GM18951 (cell line): ENCODE measurements at regions not wholly inside any gene's neighbourhood (a gene's known extent, or its start where the extent isn't known, plus 50 kb on each side); places are given as distances from the start of the nearest gene placed in this dataset.

Experiments
- POLR2A ChIP-seq: IDR thresholded peaks from 4 replicates; pipeline ENCODE4 v1.6.1; 2011; ENCODE audit warnings: mild to moderate bottlenecking; ENCODE audit not compliant: insufficient read length, insufficient read depth; ENCODE audit errors: extremely low read depth
- in situ Hi-C: fragments of 300-500 bp; cut with MboI; formaldehyde crosslinking; loops from one replicate; pipeline ENCODE4 v1.12.0; 2022; ENCODE audit warnings: low sequenced_read_pairs, mixed read lengths, inconsistent platforms; ENCODE audit not compliant: unreplicated experiment

- in situ Hi-C loops = no loop called here
- TF ChIP-seq POLR2A = no peak
Observed at GRCh38 chr1:227395426-227396028, 77.2 kb upstream of the CDC42BPA start.

GRCh38 chr1:227392984-227393764 is 74.9 kb upstream of the CDC42BPA start:
- in situ Hi-C loops = no loop called here
- no peak for TF ChIP-seq POLR2A

GRCh38 chr1:227391879-227392278 is 73.6 kb upstream of the CDC42BPA start:
- TF ChIP-seq POLR2A = no peak
- in situ Hi-C loops = no loop called here

GRCh38 chr1:227391211-227391610 is 72.9 kb upstream of the CDC42BPA start:
- no peak for TF ChIP-seq POLR2A
- in situ Hi-C loops = no loop called here

- no peak for TF ChIP-seq POLR2A
- in situ Hi-C loops = no loop called here
Observed at GRCh38 chr1:227390525-227390924, 72.2 kb upstream of the CDC42BPA start.

GRCh38 chr1:227388214-227389168 is 70.2 kb upstream of the CDC42BPA start:
- TF ChIP-seq POLR2A = no peak
- in situ Hi-C loops = no loop called here

- in situ Hi-C loops = no loop called here
- no peak for TF ChIP-seq POLR2A
Observed at GRCh38 chr1:227379555-227379892, 61.2 kb upstream of the CDC42BPA start.

- in situ Hi-C loops = no loop called here
- TF ChIP-seq POLR2A = no peak
Observed at GRCh38 chr1:227378871-227379554, 60.7 kb upstream of the CDC42BPA start.

GRCh38 chr1:227378181-227378580 is 59.9 kb upstream of the CDC42BPA start:
- TF ChIP-seq POLR2A = no peak
- in situ Hi-C loops = no loop called here

- TF ChIP-seq POLR2A = no peak
- in situ Hi-C loops = no loop called here
Observed at GRCh38 chr1:227374846-227375245, 56.6 kb upstream of the CDC42BPA start.

GRCh38 chr1:227372726-227373130 is 54.4 kb upstream of the CDC42BPA start:
- in situ Hi-C loops = no loop called here
- no peak for TF ChIP-seq POLR2A

- TF ChIP-seq POLR2A = no peak
- in situ Hi-C loops = no loop called here
Observed at GRCh38 chr1:227370533-227371254, 52.4 kb upstream of the CDC42BPA start.
